Femur (tissue), 1 donor: ENCODE measurements at regions not wholly inside any gene's neighbourhood (a gene's known extent, or its start where the extent isn't known, plus 50 kb on each side); places are given as distances from the start of the nearest gene placed in this dataset.
"Not testable (repeated sequence)": the region's sequence is repeated elsewhere in the genome, so short reads cannot be mapped to it uniquely, and the experiment has no call there.

Experiments used
- DNase-seq: peaks from one replicate; pipeline ENCODE4 v3.0.0-alpha.2; 2017

GRCh38 chr2:8426550-8426949, 255.3 kb upstream of the ID2 start:
- DNase-seq, result no peak

- no peak for DNase-seq
Observed at GRCh38 chr2:8427211-8427610, 254.6 kb upstream of the ID2 start.

- no peak for DNase-seq
Observed at GRCh38 chr2:8430628-8431027, 251.2 kb upstream of the ID2 start.

GRCh38 chr2:8431446-8432125, 250.3 kb upstream of the ID2 start:
- no peak for DNase-seq

GRCh38 chr2:8432706-8433336, 249.0 kb upstream of the ID2 start:
- no peak for DNase-seq

GRCh38 chr2:8433390-8433789, 248.5 kb upstream of the ID2 start:
- DNase-seq, result no peak

GRCh38 chr2:8435608-8436007, 246.2 kb upstream of the ID2 start:
- DNase-seq, result no peak

GRCh38 chr2:8436585-8436984, 245.3 kb upstream of the ID2 start:
- no peak for DNase-seq

GRCh38 chr2:8437228-8437948, 244.5 kb upstream of the ID2 start:
- peak; percentile 45 for DNase-seq

GRCh38 chr2:8437949-8438400, 243.9 kb upstream of the ID2 start:
- no peak for DNase-seq

- no peak for DNase-seq
Observed at GRCh38 chr2:8438476-8438875, 243.4 kb upstream of the ID2 start.

- no peak for DNase-seq
Observed at GRCh38 chr2:8438996-8439395, 242.9 kb upstream of the ID2 start.

- no peak for DNase-seq
Observed at GRCh38 chr2:8440029-8440778, 241.7 kb upstream of the ID2 start.

GRCh38 chr2:8441371-8441770, 240.5 kb upstream of the ID2 start:
- no peak for DNase-seq

GRCh38 chr2:8441986-8442385, 239.9 kb upstream of the ID2 start:
- DNase-seq, result no peak

GRCh38 chr2:8442833-8443486, 238.9 kb upstream of the ID2 start:
- no peak for DNase-seq

GRCh38 chr2:8445580-8445979, 236.3 kb upstream of the ID2 start:
- no peak for DNase-seq

- not testable (repeated sequence) for DNase-seq
Observed at GRCh38 chr2:8446751-8447150, 235.1 kb upstream of the ID2 start.

- no peak for DNase-seq
Observed at GRCh38 chr2:8447610-8448221, 234.1 kb upstream of the ID2 start.

- peak; percentile 2 for DNase-seq
Observed at GRCh38 chr2:8448824-8449556, 232.9 kb upstream of the ID2 start.

- DNase-seq, result no peak
Observed at GRCh38 chr2:8451273-8451672, 230.6 kb upstream of the ID2 start.

GRCh38 chr2:8452296-8452695, 229.6 kb upstream of the ID2 start:
- DNase-seq, result no peak
